Fibroblast of lung (primary cell): ENCODE measurements at regions not wholly inside any gene's neighbourhood (a gene's known extent, or its start where the extent isn't known, plus 50 kb on each side); places are given as distances from the start of the nearest gene placed in this dataset.

Source experiments
- DNase-seq, 2 donors: peaks; one replicate each; pipeline versions ENCODE4 v3.0.0 to v3.0.0-alpha.2; 2010; ENCODE audit warnings: low read depth in 2 of 2
- H2AFZ ChIP-seq: 2 replicates; pipeline ENCODE4 v1.5.1; 2012; ENCODE audit warnings: low read length, control low read depth, inconsistent platforms
- H3K27ac ChIP-seq: 2 replicates; pipeline ENCODE4 v1.5.1; 2011; ENCODE audit warnings: low read length, control low read depth; ENCODE audit not compliant: insufficient read depth
- H3K27me3 ChIP-seq: 2 replicates; pipeline ENCODE4 v1.5.1; 2011; ENCODE audit warnings: mild to moderate bottlenecking, low read length; ENCODE audit not compliant: control insufficient read depth, insufficient read depth
- H3K36me3 ChIP-seq: 2 replicates; pipeline ENCODE4 v1.5.1; 2011; ENCODE audit warnings: low read length; ENCODE audit not compliant: control insufficient read depth, insufficient read depth
- H3K4me1 ChIP-seq: 2 replicates; pipeline ENCODE4 v1.5.1; 2011; ENCODE audit warnings: low read length; ENCODE audit not compliant: control insufficient read depth, insufficient read depth; ENCODE audit errors: extremely low read depth
- H3K4me2 ChIP-seq: 2 replicates; pipeline ENCODE4 v1.5.1; 2011; ENCODE audit warnings: low read length, control low read depth; ENCODE audit not compliant: insufficient read depth; ENCODE audit errors: extremely low read depth
- H3K4me3 ChIP-seq, 4 experiments: fragments of 200-600 bp in 1 of 4; sonication (generic) in 1 of 4; replicated peaks in 1 of 4; 2 replicates each; pipeline ENCODE4 v1.5.1; 2011 to 2016; ENCODE audit warnings: low read length in 4 of 4, low read depth in 3 of 4, mild to moderate bottlenecking in 3 of 4, control low read depth in 2 of 4, inconsistent platforms in 1 of 4, mixed read lengths in 1 of 4; ENCODE audit not compliant: insufficient read depth in 1 of 4; ENCODE audit errors: control extremely low read depth in 1 of 4
- H3K79me2 ChIP-seq: 2 replicates; pipeline ENCODE4 v1.5.1; 2012; ENCODE audit warnings: mild to moderate bottlenecking, low read length, inconsistent platforms; ENCODE audit not compliant: control insufficient read depth, insufficient read depth
- H3K9ac ChIP-seq: 2 replicates; pipeline ENCODE4 v1.5.1; 2011; ENCODE audit warnings: mild to moderate bottlenecking, low read length, control low read depth; ENCODE audit not compliant: insufficient read depth
- H3K9me3 ChIP-seq: 2 replicates; pipeline ENCODE4 v1.5.1; 2012; ENCODE audit warnings: low read depth, low read length; ENCODE audit not compliant: control insufficient read depth, insufficient read depth
- H4K20me1 ChIP-seq: 2 replicates; pipeline ENCODE4 v1.5.1; 2011; ENCODE audit warnings: low read length; ENCODE audit not compliant: control insufficient read depth, insufficient read depth; ENCODE audit errors: extremely low read depth
- CTCF ChIP-seq, 2 donors: IDR thresholded peaks in 1 of 2; conservative IDR thresholded peaks in 1 of 2; 1 replicate in 1 of 2; 2 replicates in 1 of 2; pipeline ENCODE4 v1.5.1; 2011 to 2012; ENCODE audit warnings: low read length in 2 of 2, control low read depth in 1 of 2, inconsistent platforms in 1 of 2, low read depth in 1 of 2, mild to moderate bottlenecking in 1 of 2
- EZH2 ChIP-seq: IDR thresholded peaks from 2 replicates; pipeline ENCODE4 v1.5.1; 2012; ENCODE audit warnings: low read length, control low read depth, mild to moderate bottlenecking; ENCODE audit errors: missing control alignments

- TF ChIP-seq EZH2 (no peak), CTCF (conservative IDR thresholded peaks at IDR 0.05 in 1 of 2, IDR thresholded peaks at IDR 0.05 in 1 of 2; ENCODE audit: low read depth in 1 of 2, low read length in 2 of 2) (no peak)
- H3K9me3 ChIP-seq: no peaks in the 10 kb centered on the region
- H3K4me1 ChIP-seq: no peaks in the 10 kb centered on the region
- H3K9ac ChIP-seq: no peak overlapping the region
- H3K79me2 ChIP-seq: no peaks in the 10 kb centered on the region
- H4K20me1 ChIP-seq: no peaks in the 10 kb centered on the region
- no peak for DNase-seq
- no peak overlapping the region for H3K27ac ChIP-seq
- H2AFZ ChIP-seq: no peak overlapping the region
- H3K4me2 ChIP-seq: no peak overlapping the region
- no peak overlapping the region for H3K4me3 ChIP-seq
- H3K36me3 ChIP-seq: no peaks in the 10 kb centered on the region
- H3K27me3 ChIP-seq: no peaks in the 10 kb centered on the region
Measured at GRCh38 chr6:167554854-167555253, 230.0 kb downstream of the TTLL2 start.

- H3K9ac ChIP-seq: no peak overlapping the region
- no peaks in the 10 kb centered on the region for H3K36me3 ChIP-seq
- no peak overlapping the region for H3K4me2 ChIP-seq
- no peak for DNase-seq
- H3K9me3 ChIP-seq: no peaks in the 10 kb centered on the region
- no peak overlapping the region for H3K27ac ChIP-seq
- TF ChIP-seq EZH2 (no peak), CTCF (conservative IDR thresholded peaks at IDR 0.05 in 1 of 2, IDR thresholded peaks at IDR 0.05 in 1 of 2; ENCODE audit: low read depth in 1 of 2, low read length in 2 of 2) (no peak)
- no peak overlapping the region for H3K4me3 ChIP-seq
- no peak overlapping the region for H2AFZ ChIP-seq
- no peaks in the 10 kb centered on the region for H3K27me3 ChIP-seq
- H3K79me2 ChIP-seq: no peaks in the 10 kb centered on the region
- no peaks in the 10 kb centered on the region for H3K4me1 ChIP-seq
- no peaks in the 10 kb centered on the region for H4K20me1 ChIP-seq
Measured at GRCh38 chr6:167555836-167556235, 230.9 kb downstream of the TTLL2 start.

- Histone ChIP-seq H3K27me3 (no peaks in the 10 kb centered on the region), H4K20me1 (no peaks in the 10 kb centered on the region), H2AFZ (no peak overlapping the region), H3K79me2 (no peaks in the 10 kb centered on the region), H3K9me3 (no peaks in the 10 kb centered on the region), H3K4me1 (no peaks in the 10 kb centered on the region), H3K9ac (no peak overlapping the region), H3K36me3 (no peaks in the 10 kb centered on the region), H3K4me3 (no peak overlapping the region), H3K27ac (no peak overlapping the region), H3K4me2 (no peak overlapping the region)
- TF ChIP-seq CTCF (conservative IDR thresholded peaks at IDR 0.05 in 1 of 2, IDR thresholded peaks at IDR 0.05 in 1 of 2; ENCODE audit: low read depth in 1 of 2, low read length in 2 of 2): no peak
- no peak for TF ChIP-seq EZH2
- DNase-seq: no peak
Measured at GRCh38 chr6:167557675-167558074, 232.8 kb downstream of the TTLL2 start.
